H1 (cell line): ENCODE measurements at regions not wholly inside any gene's neighbourhood (a gene's known extent, or its start where the extent isn't known, plus 50 kb on each side); places are given as distances from the start of the nearest gene placed in this dataset.

Experiments used
- CTCF ChIA-PET: fragments of 300-600 bp; sonication (Branson Sonifier 250); formaldehyde crosslinking; loops from one replicate; lab custom pipeline; 2021; ENCODE audit not compliant: partially characterized antibody; lab: Charles Lee
- POLR2A ChIA-PET: fragments of 300-600 bp; sonication (Branson Sonifier 250); formaldehyde crosslinking; loops from one replicate; lab custom pipeline; 2021; ENCODE audit warnings: inconsistent platforms; ENCODE audit not compliant: partially characterized antibody; lab: Charles Lee
- DNase-seq, 2 experiments: peaks; one replicate each; pipeline versions ENCODE4 v3.0.0 to v3.0.0-alpha.2; 2010 to 2022; ENCODE audit warnings: low spot score in 2 of 2, low read depth in 1 of 2, mixed read lengths in 1 of 2
- FAIRE-seq: peaks from 2 replicates; lab custom pipeline; 2011; peaks lifted over from hg19 to GRCh38; lab: Jason Lieb, UNC
- H2AFZ ChIP-seq: 2 replicates; pipeline ENCODE4 v1.8.1; 2012; ENCODE audit warnings: low read length, inconsistent platforms
- H2AK5ac ChIP-seq: 2 replicates; pipeline ENCODE4 v1.6.1; 2013; ENCODE audit warnings: low read depth, low read length
- H2BK120ac ChIP-seq: replicated peaks from 2 replicates; pipeline ENCODE3; 2013; ENCODE audit warnings: low read depth, low read length, inconsistent platforms
- H2BK12ac ChIP-seq: 2 replicates; pipeline ENCODE4 v1.6.1; 2013; ENCODE audit warnings: low read depth, low read length
- H2BK15ac ChIP-seq: 2 replicates; pipeline ENCODE4 v1.6.1; 2013; ENCODE audit warnings: low read length
- H2BK20ac ChIP-seq: 2 replicates; pipeline ENCODE4 v1.6.1; 2013; ENCODE audit warnings: low read length
- H2BK5ac ChIP-seq: 2 replicates; pipeline ENCODE4 v1.6.1; 2013; ENCODE audit warnings: low read depth, low read length
- H3K14ac ChIP-seq: 2 replicates; pipeline ENCODE4 v1.6.1; 2013; ENCODE audit warnings: inconsistent platforms; ENCODE audit not compliant: insufficient read length
- H3K18ac ChIP-seq: 2 replicates; pipeline ENCODE4 v1.6.1; 2013; ENCODE audit warnings: low read length; ENCODE audit errors: extremely low read depth
- H3K23ac ChIP-seq: 2 replicates; pipeline ENCODE4 v1.6.1; 2013; ENCODE audit warnings: inconsistent platforms; ENCODE audit not compliant: insufficient read length
- H3K23me2 ChIP-seq: 2 replicates; pipeline ENCODE4 v1.6.1; 2013; ENCODE audit warnings: low read depth, low read length
- H3K27ac ChIP-seq: 2 replicates; pipeline ENCODE4 v1.6.1; 2011; ENCODE audit warnings: low read depth, low read length, inconsistent platforms
- H3K27me3 ChIP-seq, 4 experiments: replicated peaks in 1 of 4; 1 replicate in 1 of 4; 2 replicates in 3 of 4; pipeline versions ENCODE4 v1.6.1 to v1.8.1; 2011 to 2013; ENCODE audit warnings: low read length in 3 of 4, mild to moderate bottlenecking in 3 of 4, inconsistent platforms in 2 of 4, mixed read lengths in 2 of 4, moderate library complexity in 1 of 4; ENCODE audit not compliant: control insufficient read depth in 3 of 4, insufficient read depth in 3 of 4; ENCODE audit errors: extremely low read depth in 1 of 4
- H3K36me3 ChIP-seq, 4 experiments: 2 replicates each; pipeline versions ENCODE4 v1.6.1 to v1.8.1; 2011 to 2013; ENCODE audit warnings: mild to moderate bottlenecking in 4 of 4, low read length in 3 of 4, moderate library complexity in 2 of 4, control low read depth in 1 of 4, inconsistent platforms in 1 of 4; ENCODE audit not compliant: insufficient read depth in 4 of 4, control insufficient read depth in 2 of 4
- H3K4ac ChIP-seq: replicated peaks from 2 replicates; pipeline ENCODE3; 2013; ENCODE audit warnings: low read length, low read depth, mixed read lengths, inconsistent platforms; ENCODE audit not compliant: insufficient read length
- H3K4me1 ChIP-seq, 4 experiments: replicated peaks in 1 of 4; 1 replicate in 1 of 4; 2 replicates in 3 of 4; pipeline versions ENCODE4 v1.6.1 to v1.8.1; 2011 to 2013; ENCODE audit warnings: low read length in 3 of 4, inconsistent platforms in 2 of 4, mixed read lengths in 1 of 4; ENCODE audit not compliant: insufficient read depth in 4 of 4, control insufficient read depth in 3 of 4
- H3K4me2 ChIP-seq, 2 experiments: 2 replicates each; pipeline versions ENCODE4 v1.6.1 to v1.8.1; 2011 to 2013; ENCODE audit warnings: low read depth in 2 of 2, low read length in 2 of 2, control low read depth in 1 of 2, inconsistent platforms in 1 of 2, mild to moderate bottlenecking in 1 of 2; ENCODE audit not compliant: insufficient read depth in 1 of 2
- H3K4me3 ChIP-seq, 4 experiments: fragments of 200-600, 300-600 bp in 1 of 4; sonication (generic), shearing (Covaris generic), sonication (Bioruptor Twin) in 1 of 4; 2 replicates each; pipeline versions ENCODE4 v1.5.1 to v1.8.1; 2011 to 2016; ENCODE audit warnings: low read length in 4 of 4, low read depth in 3 of 4, control low read depth in 2 of 4, inconsistent platforms in 2 of 4, mild to moderate bottlenecking in 2 of 4, mixed read lengths in 1 of 4, moderate library complexity in 1 of 4; ENCODE audit not compliant: insufficient read depth in 2 of 4; ENCODE audit errors: extremely low read depth in 1 of 4
- H3K56ac ChIP-seq: replicated peaks from 2 replicates; pipeline ENCODE3; 2013; ENCODE audit warnings: low read depth, mild to moderate bottlenecking, mixed read lengths, low read length, inconsistent platforms; ENCODE audit not compliant: insufficient read length
- H3K79me1 ChIP-seq: 2 replicates; pipeline ENCODE4 v1.6.1; 2013; ENCODE audit warnings: low read depth, low read length, control low read depth
- H3K79me2 ChIP-seq, 2 experiments: 2 replicates each; pipeline versions ENCODE4 v1.6.1 to v1.8.1; 2012 to 2013; ENCODE audit warnings: low read length in 2 of 2, mild to moderate bottlenecking in 2 of 2, inconsistent platforms in 1 of 2; ENCODE audit not compliant: insufficient read depth in 2 of 2, control insufficient read depth in 1 of 2
- H3K9ac ChIP-seq, 4 experiments: replicated peaks in 1 of 4; 1 replicate in 1 of 4; 2 replicates in 3 of 4; pipeline versions ENCODE4 v1.6.1 to v1.8.1; 2011 to 2013; ENCODE audit warnings: low read depth in 3 of 4, low read length in 3 of 4, control low read depth in 2 of 4, mild to moderate bottlenecking in 2 of 4, moderate library complexity in 2 of 4, inconsistent platforms in 1 of 4; ENCODE audit errors: extremely low read depth in 1 of 4
- H3K9me3 ChIP-seq, 2 experiments: 2 replicates each; pipeline versions ENCODE4 v1.6.1 to v1.8.1; 2012 to 2013; ENCODE audit warnings: mild to moderate bottlenecking in 2 of 2, moderate library complexity in 2 of 2, control low read depth in 1 of 2, inconsistent platforms in 1 of 2, low read depth in 1 of 2, low read length in 1 of 2, mixed read lengths in 1 of 2; ENCODE audit not compliant: insufficient read depth in 2 of 2
- H4K20me1 ChIP-seq, 2 experiments: replicated peaks in 1 of 2; 2 replicates each; pipeline versions ENCODE3 to v1.8.1; 2011 to 2013; ENCODE audit warnings: inconsistent platforms in 2 of 2, low read length in 2 of 2, mild to moderate bottlenecking in 1 of 2; ENCODE audit not compliant: insufficient read depth in 2 of 2, control insufficient read depth in 1 of 2
- H4K5ac ChIP-seq: 2 replicates; pipeline ENCODE4 v1.6.1; 2013; ENCODE audit warnings: low read length, low read depth, mixed read lengths, inconsistent platforms; ENCODE audit not compliant: insufficient read length
- H4K8ac ChIP-seq: 2 replicates; pipeline ENCODE4 v1.8.0; 2013; ENCODE audit warnings: mild to moderate bottlenecking, moderate library complexity, low read length, inconsistent platforms; ENCODE audit not compliant: insufficient read depth; ENCODE audit errors: extremely low read depth
- H4K91ac ChIP-seq: replicated peaks from 2 replicates; pipeline ENCODE3; 2013; ENCODE audit warnings: low read length, mixed read lengths, inconsistent platforms; ENCODE audit not compliant: insufficient read length
- CTBP2 ChIP-seq: IDR thresholded peaks from 2 replicates; pipeline ENCODE4 v1.7.0; 2011; ENCODE audit warnings: borderline replicate concordance, mild to moderate bottlenecking, moderate library complexity, mixed read lengths, low read length; ENCODE audit not compliant: insufficient read depth, insufficient read length
- JUND ChIP-seq: IDR thresholded peaks from 2 replicates; pipeline ENCODE4 v1.6.1; 2011; ENCODE audit warnings: mild to moderate bottlenecking, improper control_type of control experiment, low read length
- MAX ChIP-seq: IDR thresholded peaks from 2 replicates; pipeline ENCODE4 v1.6.1; 2012; ENCODE audit warnings: inconsistent platforms
- NRF1 ChIP-seq: IDR thresholded peaks from 2 replicates; pipeline ENCODE4 v1.6.1; 2011; ENCODE audit warnings: mild to moderate bottlenecking, low read depth, low read length, improper control_type of control experiment
- RBBP5 ChIP-seq: IDR thresholded peaks from 2 replicates; pipeline ENCODE4 v1.7.1; 2012; ENCODE audit warnings: low read depth, mild to moderate bottlenecking, inconsistent platforms, low read length, moderate library complexity, borderline replicate concordance
- RNF2 ChIP-seq: fragments of 200-900, 300-1000 bp; sonication (generic); IDR thresholded peaks from 2 replicates; pipeline ENCODE4 v1.7.1; 2016; ENCODE audit warnings: borderline replicate concordance, low read depth, mild to moderate bottlenecking, antibody characterized with exemption, low read length; ENCODE audit not compliant: poor library complexity, severe bottlenecking; ENCODE audit errors: missing control alignments
- SUZ12 ChIP-seq: fragments of 200-600 bp; sonication (generic); IDR thresholded peaks from 2 replicates; pipeline ENCODE4 v1.6.1; 2012; ENCODE audit warnings: mild to moderate bottlenecking, inconsistent platforms, low read length, moderate library complexity, mixed read lengths
- whole genome bisulfite sequencing, 2 experiments: shearing (Covaris generic) in 1 of 2; methylation state at CpG; one replicate each; pipeline versions ENCODE4 v1.1.6 to v1.1.7; 2013 to 2015; ENCODE audit warnings: low lambda C conversion rate in 2 of 2, mixed read lengths in 2 of 2, inconsistent platforms in 1 of 2, low coverage in 1 of 2, missing lambda C conversion rate in 1 of 2; ENCODE audit not compliant: insufficient replicate concordance in 2 of 2, insufficient coverage in 1 of 2, insufficient read length in 1 of 2; ENCODE audit errors: extremely low coverage in 1 of 2, missing lambda C conversion rate in 1 of 2; 5-methylcytosine and 5-hydroxymethylcytosine counted together

GRCh38 chr12:94062796-94063635 lies 85.4 kb upstream of the PLXNC1 start:
- no peaks in the 10 kb centered on the region for H3K4me1 ChIP-seq
- no peaks in the 10 kb centered on the region for H3K36me3 ChIP-seq
- no peak overlapping the region for H3K4me3 ChIP-seq
- ChIA-PET POLR2A (no interaction called here), CTCF (interaction anchor here (0.9 kb wide), 2 partner anchors 12 to 537 kb away, joined by 3 to 4 read pairs; no protein-coding TSS in a partner anchor)
- H2BK20ac ChIP-seq: no peak overlapping the region
- H4K91ac ChIP-seq: no peak overlapping the region
- DNase-seq: no peak
- H3K23me2 ChIP-seq: no peaks in the 10 kb centered on the region
- H4K5ac ChIP-seq: no peak overlapping the region
- no peak overlapping the region for H2AK5ac ChIP-seq
- H2AFZ ChIP-seq: no peak overlapping the region
- no peak overlapping the region for H2BK120ac ChIP-seq
- no peaks in the 10 kb centered on the region for H3K79me2 ChIP-seq
- no peaks in the 10 kb centered on the region for H3K79me1 ChIP-seq
- H3K9ac ChIP-seq: no peak overlapping the region
- no peak overlapping the region for H3K56ac ChIP-seq
- 100% methylated on average over 4 of the region's 4 CpGs; no CpG with 5 or more reads in 1 of the 2 experiments for WGBS, 2 experiments
- H4K8ac ChIP-seq: no peak overlapping the region
- H2BK15ac ChIP-seq: no peak overlapping the region
- no peaks in the 10 kb centered on the region for H4K20me1 ChIP-seq
- H3K4ac ChIP-seq: no peak overlapping the region
- H3K14ac ChIP-seq: no peak overlapping the region
- H3K9me3 ChIP-seq: peaks cover 3 to 5% of the 10 kb centered on the region in 2 experiments; a peak in 2 of 4 replicates
- H3K18ac ChIP-seq: no peak overlapping the region
- TF ChIP-seq MAX (no peak), JUND (no peak), SUZ12 (no peak), NRF1 (no peak), RNF2 (no peak), RBBP5 (no peak), CTBP2 (no peak)
- no peak overlapping the region for H3K4me2 ChIP-seq
- H3K23ac ChIP-seq: no peak overlapping the region
- no peaks in the 10 kb centered on the region for H3K27me3 ChIP-seq
- H2BK12ac ChIP-seq: no peak overlapping the region
- no peak overlapping the region for H3K27ac ChIP-seq
- H2BK5ac ChIP-seq: no peak overlapping the region
- no peak for FAIRE-seq
